ENCODE measurements at regions not wholly inside any gene's neighbourhood (a gene's known extent, or its start where the extent isn't known, plus 50 kb on each side); places are given as distances from the start of the nearest gene placed in this dataset.

GRCh38 chr10:37479469-37479868 lies 354.1 kb downstream of the ANKRD30A start:
- Histone ChIP-seq H2AFZ (ENCODE audit: control insufficient read depth, low read length) (no peak overlapping the region), H3K9me1 (ENCODE audit: control insufficient read depth, extremely low read depth, insufficient read depth, low read length) (no peaks in the 10 kb centered on the region), H3K27me3 (ENCODE audit: control insufficient read depth, extremely low read depth, insufficient read depth, low read length) (no peaks in the 10 kb centered on the region), H3K36me3 (ENCODE audit: control insufficient read depth in 2 of 2, extremely low read depth in 1 of 2, insufficient read depth in 2 of 2, low read length in 2 of 2) (no peaks in the 10 kb centered on the region), H3K9me3 (ENCODE audit: control insufficient read depth, low read depth, low read length) (no peaks in the 10 kb centered on the region), H3K4me1 (ENCODE audit: control insufficient read depth, extremely low read depth, insufficient read depth, low read length) (no peaks in the 10 kb centered on the region), H3K4me2 (ENCODE audit: control insufficient read depth, extremely low read depth, insufficient read depth, low read depth, low read length) (no peak overlapping the region), H3K9ac (ENCODE audit: control insufficient read depth, extremely low read depth, insufficient read depth, low read length) (no peak overlapping the region), H3K27ac (ENCODE audit: control insufficient read depth, insufficient read depth, low read length) (no peak overlapping the region), H4K20me1 (ENCODE audit: control insufficient read depth, extremely low read depth, insufficient read depth, low read length) (no peaks in the 10 kb centered on the region), H3K4me3 (ENCODE audit: control insufficient read depth in 2 of 3, extremely low read depth in 1 of 3, insufficient read depth in 2 of 3, low read depth in 1 of 3, low read length in 3 of 3) (no peak overlapping the region), H3K79me2 (ENCODE audit: control insufficient read depth, insufficient read depth, low read length) (no peaks in the 10 kb centered on the region)
- FAIRE-seq (no peak), DNase-seq (ENCODE audit: low read depth, low spot score) (no peak)
- dilution Hi-C loops (cut with MboI; ENCODE audit: extremely low pct_ligation_motif_present, low sequenced_read_pairs), result no loop called here
- no peak for TF ChIP-seq CTCF (optimal IDR thresholded peaks at IDR 0.05 in 1 of 3, IDR thresholded peaks at IDR 0.05 in 1 of 3, conservative IDR thresholded peaks at IDR 0.05 in 1 of 3; ENCODE audit: extremely low read depth in 1 of 3, insufficient read depth in 2 of 3, low read length in 3 of 3)
- TF ChIP-seq EZH2 (IDR thresholded peaks at IDR 0.05; ENCODE audit: low read length), result no peak

GRCh38 chr10:37478381-37478780 lies 353.0 kb downstream of the ANKRD30A start:
- Histone ChIP-seq H2AFZ (ENCODE audit: control insufficient read depth, low read length) (no peak overlapping the region), H3K36me3 (ENCODE audit: control insufficient read depth in 2 of 2, extremely low read depth in 1 of 2, insufficient read depth in 2 of 2, low read length in 2 of 2) (no peaks in the 10 kb centered on the region), H3K9ac (ENCODE audit: control insufficient read depth, extremely low read depth, insufficient read depth, low read length) (no peak overlapping the region), H3K4me1 (ENCODE audit: control insufficient read depth, extremely low read depth, insufficient read depth, low read length) (no peaks in the 10 kb centered on the region), H3K4me3 (ENCODE audit: control insufficient read depth in 2 of 3, extremely low read depth in 1 of 3, insufficient read depth in 2 of 3, low read depth in 1 of 3, low read length in 3 of 3) (no peak overlapping the region), H3K27ac (ENCODE audit: control insufficient read depth, insufficient read depth, low read length) (no peak overlapping the region), H3K9me1 (ENCODE audit: control insufficient read depth, extremely low read depth, insufficient read depth, low read length) (no peaks in the 10 kb centered on the region), H3K27me3 (ENCODE audit: control insufficient read depth, extremely low read depth, insufficient read depth, low read length) (no peaks in the 10 kb centered on the region), H4K20me1 (ENCODE audit: control insufficient read depth, extremely low read depth, insufficient read depth, low read length) (no peaks in the 10 kb centered on the region), H3K9me3 (ENCODE audit: control insufficient read depth, low read depth, low read length) (no peaks in the 10 kb centered on the region), H3K79me2 (ENCODE audit: control insufficient read depth, insufficient read depth, low read length) (no peaks in the 10 kb centered on the region), H3K4me2 (ENCODE audit: control insufficient read depth, extremely low read depth, insufficient read depth, low read depth, low read length) (no peak overlapping the region)
- no peak for FAIRE-seq
- DNase-seq (ENCODE audit: low read depth, low spot score), result no peak
- TF ChIP-seq EZH2 (IDR thresholded peaks at IDR 0.05; ENCODE audit: low read length) (no peak), CTCF (optimal IDR thresholded peaks at IDR 0.05 in 1 of 3, IDR thresholded peaks at IDR 0.05 in 1 of 3, conservative IDR thresholded peaks at IDR 0.05 in 1 of 3; ENCODE audit: extremely low read depth in 1 of 3, insufficient read depth in 2 of 3, low read length in 3 of 3) (no peak)
- dilution Hi-C loops (cut with MboI; ENCODE audit: extremely low pct_ligation_motif_present, low sequenced_read_pairs), result no loop called here
